IMR-90 (cell line): ENCODE measurements at regions not wholly inside any gene's neighbourhood (a gene's known extent, or its start where the extent isn't known, plus 50 kb on each side); places are given as distances from the start of the nearest gene placed in this dataset.

ENCODE experiments used
- ATAC-seq: fragments of 200-7000 bp; cut with Tn5 transposase; 2 replicates; pipeline ENCODE4 v1.9.1; 2020; ENCODE audit warnings: low read depth, mild to moderate bottlenecking, moderate library complexity
- BruUV-seq: library from RNA; stranded (reverse); fragments of 400-500 nt; replicated peaks from 2 replicates; lab custom pipeline; 2021; lab: Mats Ljungman, UMichigan
- CTCF ChIA-PET: fragments of 300-600 bp; formaldehyde crosslinking; extraction: SDS; loops from one replicate; lab custom pipeline; 2021; ENCODE audit warnings: antibody characterized with exemption; lab: Yijun Ruan, JAX
- POLR2A ChIA-PET: fragments of 300-600 bp; sonication (Branson Sonifier 250); formaldehyde crosslinking; loops from one replicate; lab custom pipeline; 2022; ENCODE audit warnings: antibody characterized with exemption; ENCODE audit not compliant: unreplicated experiment; lab: Charles Lee
- DNase-seq: peaks from one replicate; pipeline ENCODE4 v3.0.0; 2013
- H2AFZ ChIP-seq: replicated peaks from 2 replicates; pipeline ENCODE3; 2013; ENCODE audit warnings: low read length, mild to moderate bottlenecking; ENCODE audit not compliant: poor library complexity
- H2AK5ac ChIP-seq: 2 replicates; pipeline ENCODE4 v1.6.1; 2013; ENCODE audit warnings: low read depth, low read length, inconsistent platforms
- H2AK9ac ChIP-seq: replicated peaks from 2 replicates; pipeline ENCODE3; 2013; ENCODE audit warnings: mild to moderate bottlenecking, low read depth, low read length, moderate library complexity; ENCODE audit not compliant: poor library complexity
- H2BK120ac ChIP-seq: 2 replicates; pipeline ENCODE4 v1.6.1; 2013; ENCODE audit warnings: low read depth, low read length, inconsistent platforms
- H2BK15ac ChIP-seq: 3 replicates; pipeline ENCODE4 v1.6.1; 2013; ENCODE audit warnings: low read depth, low read length, inconsistent platforms
- H2BK20ac ChIP-seq: 2 replicates; pipeline ENCODE4 v1.6.1; 2013; ENCODE audit warnings: low read depth, mild to moderate bottlenecking, inconsistent platforms, low read length, moderate library complexity
- H2BK5ac ChIP-seq: 2 replicates; pipeline ENCODE4 v1.6.1; 2013; ENCODE audit warnings: mild to moderate bottlenecking, low read depth, low read length, inconsistent platforms; ENCODE audit not compliant: poor library complexity, severe bottlenecking
- H3K14ac ChIP-seq: replicated peaks from 2 replicates; pipeline ENCODE4 v1.6.1; 2013; ENCODE audit warnings: low read depth, low read length, inconsistent platforms
- H3K18ac ChIP-seq: 2 replicates; pipeline ENCODE4 v1.6.1; 2013; ENCODE audit warnings: low read depth, low read length, control low read depth
- H3K23ac ChIP-seq: 2 replicates; pipeline ENCODE4 v1.6.1; 2013; ENCODE audit warnings: low read depth, low read length, inconsistent platforms
- H3K27ac ChIP-seq: 2 replicates; pipeline ENCODE4 v1.5.1; 2013; ENCODE audit warnings: mild to moderate bottlenecking, control low read depth, low read length; ENCODE audit not compliant: insufficient read depth
- H3K27me3 ChIP-seq: 2 replicates; pipeline ENCODE4 v1.6.1; 2013; ENCODE audit warnings: low read length; ENCODE audit not compliant: control insufficient read depth, insufficient read depth
- H3K36me3 ChIP-seq: 2 replicates; pipeline ENCODE4 v1.6.1; 2013; ENCODE audit warnings: low read length, mixed read lengths; ENCODE audit not compliant: control insufficient read depth, insufficient read depth
- H3K4ac ChIP-seq: 2 replicates; pipeline ENCODE4 v1.6.1; 2013; ENCODE audit warnings: low read depth, low read length, inconsistent platforms
- H3K4me1 ChIP-seq: 2 replicates; pipeline ENCODE4 v1.6.1; 2013; ENCODE audit warnings: low read length, mixed read lengths; ENCODE audit not compliant: control insufficient read depth, insufficient read depth
- H3K4me2 ChIP-seq: 2 replicates; pipeline ENCODE4 v1.6.1; 2013; ENCODE audit warnings: low read depth, mild to moderate bottlenecking, control low read depth, low read length, moderate library complexity
- H3K4me3 ChIP-seq: 2 replicates; pipeline ENCODE4 v1.5.1; 2013; ENCODE audit warnings: low read depth, mild to moderate bottlenecking, control low read depth, low read length, moderate library complexity; ENCODE audit not compliant: insufficient read depth
- H3K56ac ChIP-seq: 2 replicates; pipeline ENCODE4 v1.6.1; 2013; ENCODE audit warnings: low read length, inconsistent platforms; ENCODE audit not compliant: insufficient read depth; ENCODE audit errors: extremely low read depth
- H3K79me1 ChIP-seq, 2 experiments: 2 replicates each; pipeline ENCODE4 v1.6.1; 2013; ENCODE audit warnings: low read length in 2 of 2, inconsistent platforms in 1 of 2, low read depth in 1 of 2
- H3K9ac ChIP-seq: 2 replicates; pipeline ENCODE4 v1.6.1; 2013; ENCODE audit warnings: low read depth, low read length, control low read depth
- H3K9me1 ChIP-seq: 2 replicates; pipeline ENCODE4 v1.6.1; 2013; ENCODE audit warnings: low read length, inconsistent platforms; ENCODE audit not compliant: insufficient read depth
- H3K9me3 ChIP-seq: 2 replicates; pipeline ENCODE4 v1.6.1; 2013; ENCODE audit warnings: low read length; ENCODE audit not compliant: control insufficient read depth, insufficient read depth
- H4K20me1 ChIP-seq: 2 replicates; pipeline ENCODE4 v1.6.1; 2013; ENCODE audit warnings: low read length, inconsistent platforms; ENCODE audit not compliant: insufficient read depth
- H4K5ac ChIP-seq: 2 replicates; pipeline ENCODE4 v1.6.1; 2013; ENCODE audit warnings: mild to moderate bottlenecking, low read depth, low read length, control low read depth
- H4K8ac ChIP-seq, 2 experiments: 2 replicates each; pipeline ENCODE4 v1.6.1; 2013; ENCODE audit warnings: low read depth in 2 of 2, low read length in 2 of 2, control low read depth in 1 of 2, inconsistent platforms in 1 of 2
- H4K91ac ChIP-seq: 2 replicates; pipeline ENCODE4 v1.6.1; 2013; ENCODE audit warnings: low read depth, low read length, inconsistent platforms; ENCODE audit not compliant: insufficient read depth
- CHD1 ChIP-seq: IDR thresholded peaks from 2 replicates; pipeline ENCODE4 v1.6.1; 2012; ENCODE audit warnings: low read depth, low read length, improper control_type of control experiment
- FOS ChIP-seq: fragments of 150-350 bp; IDR thresholded peaks from 2 replicates; pipeline ENCODE4 v1.6.1; 2016; ENCODE audit warnings: low read depth, low read length
- MXI1 ChIP-seq: IDR thresholded peaks from 2 replicates; pipeline ENCODE4 v1.6.1; 2012; ENCODE audit warnings: low read depth, mild to moderate bottlenecking, low read length, moderate library complexity, borderline replicate concordance
- NFE2L2 ChIP-seq: fragments of 150-350 bp; IDR thresholded peaks from 2 replicates; pipeline ENCODE4 v1.6.1; 2016; ENCODE audit warnings: low read depth, mild to moderate bottlenecking, low read length
- POLR2A ChIP-seq: IDR thresholded peaks from 2 replicates; pipeline ENCODE4 v1.6.1; 2012; ENCODE audit warnings: mild to moderate bottlenecking, low read depth, low read length
- RAD21 ChIP-seq: IDR thresholded peaks from 2 replicates; pipeline ENCODE4 v1.6.1; 2012; ENCODE audit warnings: low read length, improper control_type of control experiment
- SMC3 ChIP-seq: fragments of 150-350 bp; IDR thresholded peaks from 2 replicates; pipeline ENCODE4 v1.6.1; 2016; ENCODE audit warnings: low read depth, mild to moderate bottlenecking, antibody characterized with exemption, low read length, moderate library complexity
- USF2 ChIP-seq: fragments of 150-350 bp; IDR thresholded peaks from 2 replicates; pipeline ENCODE4 v1.6.1; 2017; ENCODE audit warnings: mild to moderate bottlenecking, antibody characterized with exemption, low read length, low read depth
- WGBS, 2 experiments: methylation state at CpG; one replicate each; pipeline versions ENCODE4 v1.1.5 to v1.1.7; 2013; ENCODE audit warnings: missing lambda C conversion rate in 2 of 2; ENCODE audit not compliant: insufficient read length in 1 of 2; ENCODE audit errors: extremely low coverage in 2 of 2; 5-methylcytosine and 5-hydroxymethylcytosine counted together
- dilution Hi-C: fragments of 300-500 bp; cut with HindIII; formaldehyde crosslinking; loops from one replicate; pipeline ENCODE4 v1.14.3; 2018; ENCODE audit warnings: low sequenced_read_pairs; ENCODE audit not compliant: unreplicated experiment
- in situ Hi-C: fragments of 300-500 bp; cut with MboI; formaldehyde crosslinking; loops from 3 replicates; pipeline ENCODE4 v1.14.3; 2019; ENCODE audit warnings: low sequenced_read_pairs, inconsistent platforms, mixed read lengths
- intact Hi-C: fragments of 100-400 bp; cut with micrococcal nuclease; formaldehyde crosslinking; loops from 2 replicates; pipeline ENCODE4 v1.10.0; 2022
- TF ChIP-seq, protein P1 (sequence below): conservative IDR thresholded peaks from 2 replicates; pipeline ENCODE4 v1.5.1; 2012; ENCODE audit warnings: mild to moderate bottlenecking, low read depth, low read length, improper control_type of control experiment
- TF ChIP-seq, protein P2 (sequence below): fragments of 150-350 bp; IDR thresholded peaks from 2 replicates; pipeline ENCODE4 v1.6.1; 2016; ENCODE audit warnings: low read depth, mild to moderate bottlenecking, low read length, moderate library complexity, borderline replicate concordance

DNA sequence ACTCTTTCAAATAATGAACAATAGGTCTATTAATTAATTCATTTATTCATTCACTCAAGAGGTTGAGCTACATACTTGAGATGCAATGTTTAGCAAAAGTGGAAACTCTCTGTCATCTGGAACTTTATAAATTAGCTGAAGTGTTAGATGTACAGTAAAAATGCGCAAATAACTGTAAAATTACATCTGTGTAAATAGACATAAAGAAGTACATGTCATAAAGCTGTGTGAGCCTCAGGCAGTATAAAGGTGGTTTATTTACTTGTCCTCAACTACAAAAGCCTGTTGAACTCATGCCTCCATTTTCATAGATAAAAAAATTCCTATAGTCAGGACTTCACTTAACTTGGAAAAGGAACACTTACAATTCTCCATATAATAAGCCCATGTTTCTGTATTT, 343.1 kb downstream of the CDH11 start:
- ATAC-seq = no peak
- no peak overlapping the region for H3K27ac ChIP-seq
- no peak overlapping the region for H4K91ac ChIP-seq
- H3K79me1 ChIP-seq = no peaks in the 10 kb centered on the region
- H3K4me3 ChIP-seq = no peak overlapping the region
- no TSS peak for BruUV-seq
- no peak overlapping the region for H2BK15ac ChIP-seq
- H3K4ac ChIP-seq = no peak overlapping the region
- no peak overlapping the region for H3K23ac ChIP-seq
- H3K27me3 ChIP-seq = no peaks in the 10 kb centered on the region; the same call in 1 of the 2 replicates
- H3K9me1 ChIP-seq = no peaks in the 10 kb centered on the region
- no peak overlapping the region for H2BK5ac ChIP-seq
- no peak overlapping the region for H3K18ac ChIP-seq
- H3K36me3 ChIP-seq = no peaks in the 10 kb centered on the region
- H3K4me1 ChIP-seq = no peaks in the 10 kb centered on the region
- H3K56ac ChIP-seq = no peak overlapping the region
- CTCF ChIA-PET = interaction anchor here (0.7 kb wide), 1 partner anchor 10 kb away, joined by 3 read pairs; no protein-coding TSS in a partner anchor
- dilution Hi-C loops = no loop called here
- H4K20me1 ChIP-seq = no peaks in the 10 kb centered on the region
- no peak for DNase-seq
- H2BK120ac ChIP-seq = no peak overlapping the region
- H3K4me2 ChIP-seq = no peak overlapping the region
- TF ChIP-seq SMC3 = no peak
- TF ChIP-seq, protein P1, sequence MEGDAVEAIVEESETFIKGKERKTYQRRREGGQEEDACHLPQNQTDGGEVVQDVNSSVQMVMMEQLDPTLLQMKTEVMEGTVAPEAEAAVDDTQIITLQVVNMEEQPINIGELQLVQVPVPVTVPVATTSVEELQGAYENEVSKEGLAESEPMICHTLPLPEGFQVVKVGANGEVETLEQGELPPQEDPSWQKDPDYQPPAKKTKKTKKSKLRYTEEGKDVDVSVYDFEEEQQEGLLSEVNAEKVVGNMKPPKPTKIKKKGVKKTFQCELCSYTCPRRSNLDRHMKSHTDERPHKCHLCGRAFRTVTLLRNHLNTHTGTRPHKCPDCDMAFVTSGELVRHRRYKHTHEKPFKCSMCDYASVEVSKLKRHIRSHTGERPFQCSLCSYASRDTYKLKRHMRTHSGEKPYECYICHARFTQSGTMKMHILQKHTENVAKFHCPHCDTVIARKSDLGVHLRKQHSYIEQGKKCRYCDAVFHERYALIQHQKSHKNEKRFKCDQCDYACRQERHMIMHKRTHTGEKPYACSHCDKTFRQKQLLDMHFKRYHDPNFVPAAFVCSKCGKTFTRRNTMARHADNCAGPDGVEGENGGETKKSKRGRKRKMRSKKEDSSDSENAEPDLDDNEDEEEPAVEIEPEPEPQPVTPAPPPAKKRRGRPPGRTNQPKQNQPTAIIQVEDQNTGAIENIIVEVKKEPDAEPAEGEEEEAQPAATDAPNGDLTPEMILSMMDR = no peak
- TF ChIP-seq MXI1 = no peak
- TF ChIP-seq RAD21 = no peak
- TF ChIP-seq NFE2L2 = no peak
- no peak for TF ChIP-seq FOS
- TF ChIP-seq CHD1 = no peak
- TF ChIP-seq USF2 = no peak
- no peak for TF ChIP-seq POLR2A
- TF ChIP-seq, protein P2, sequence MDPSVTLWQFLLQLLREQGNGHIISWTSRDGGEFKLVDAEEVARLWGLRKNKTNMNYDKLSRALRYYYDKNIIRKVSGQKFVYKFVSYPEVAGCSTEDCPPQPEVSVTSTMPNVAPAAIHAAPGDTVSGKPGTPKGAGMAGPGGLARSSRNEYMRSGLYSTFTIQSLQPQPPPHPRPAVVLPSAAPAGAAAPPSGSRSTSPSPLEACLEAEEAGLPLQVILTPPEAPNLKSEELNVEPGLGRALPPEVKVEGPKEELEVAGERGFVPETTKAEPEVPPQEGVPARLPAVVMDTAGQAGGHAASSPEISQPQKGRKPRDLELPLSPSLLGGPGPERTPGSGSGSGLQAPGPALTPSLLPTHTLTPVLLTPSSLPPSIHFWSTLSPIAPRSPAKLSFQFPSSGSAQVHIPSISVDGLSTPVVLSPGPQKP = no peak
- POLR2A ChIA-PET = no interaction called here
- intact Hi-C loops = no loop called here
- no peak overlapping the region for H3K14ac ChIP-seq
- H2AFZ ChIP-seq = no peak overlapping the region
- no peak overlapping the region for H4K5ac ChIP-seq
- in situ Hi-C loops = no loop called here
- H2AK9ac ChIP-seq = no peak overlapping the region
- no peak overlapping the region for H2AK5ac ChIP-seq
- H3K9ac ChIP-seq = no peak overlapping the region
- no peak overlapping the region for H4K8ac ChIP-seq
- no peak overlapping the region for H2BK20ac ChIP-seq
- WGBS, 2 experiments = no CpG with 5 or more reads among the region's 1 CpG
- H3K9me3 ChIP-seq = no peaks in the 10 kb centered on the region
